K562 (cell line): ENCODE measurements at regions not wholly inside any gene's neighbourhood (a gene's known extent, or its start where the extent isn't known, plus 50 kb on each side); places are given as distances from the start of the nearest gene placed in this dataset.

Experiments used
- ZNF766 ChIP-seq: fragments of 200-800 bp; sonication (Bioruptor generic); conservative IDR thresholded peaks from 2 replicates; pipeline ENCODE4 v1.6.1; 2016; ENCODE audit warnings: missing genetic modification characterization, missing compliant biosample characterization
- TF ChIP-seq, protein P1 (sequence below), 2 experiments: fragments of 450-650 bp; formaldehyde crosslinking in 1 of 2; IDR thresholded peaks; 2 replicates each; pipeline versions ENCODE4 v1.4.0 to v1.6.1; 2014 to 2020; ENCODE audit warnings: mild to moderate bottlenecking in 2 of 2, borderline replicate concordance in 1 of 2, low read depth in 1 of 2

DNA sequence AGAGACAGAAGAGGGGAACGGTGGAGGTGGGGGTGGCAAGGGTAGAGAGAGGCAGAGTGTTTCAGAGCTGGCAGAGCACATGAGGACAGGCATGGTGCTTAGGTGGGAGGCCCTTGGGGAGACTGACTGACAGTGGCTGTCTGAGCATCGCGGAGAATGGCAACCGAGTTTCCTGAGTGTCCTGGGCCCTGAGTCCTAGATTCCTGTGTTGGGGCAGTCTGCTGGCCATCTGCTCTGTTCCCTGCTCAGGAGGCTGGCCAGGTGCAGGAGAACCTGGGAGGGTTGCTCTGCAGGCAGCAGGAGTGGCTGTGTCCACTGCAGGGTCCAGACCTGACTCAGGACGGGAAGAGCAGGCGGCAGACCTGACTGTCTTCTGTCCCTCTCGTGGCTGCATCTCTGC is 248.9 kb downstream of the LRFN2 start:
- no peak for TF ChIP-seq ZNF766
- TF ChIP-seq, protein P1, sequence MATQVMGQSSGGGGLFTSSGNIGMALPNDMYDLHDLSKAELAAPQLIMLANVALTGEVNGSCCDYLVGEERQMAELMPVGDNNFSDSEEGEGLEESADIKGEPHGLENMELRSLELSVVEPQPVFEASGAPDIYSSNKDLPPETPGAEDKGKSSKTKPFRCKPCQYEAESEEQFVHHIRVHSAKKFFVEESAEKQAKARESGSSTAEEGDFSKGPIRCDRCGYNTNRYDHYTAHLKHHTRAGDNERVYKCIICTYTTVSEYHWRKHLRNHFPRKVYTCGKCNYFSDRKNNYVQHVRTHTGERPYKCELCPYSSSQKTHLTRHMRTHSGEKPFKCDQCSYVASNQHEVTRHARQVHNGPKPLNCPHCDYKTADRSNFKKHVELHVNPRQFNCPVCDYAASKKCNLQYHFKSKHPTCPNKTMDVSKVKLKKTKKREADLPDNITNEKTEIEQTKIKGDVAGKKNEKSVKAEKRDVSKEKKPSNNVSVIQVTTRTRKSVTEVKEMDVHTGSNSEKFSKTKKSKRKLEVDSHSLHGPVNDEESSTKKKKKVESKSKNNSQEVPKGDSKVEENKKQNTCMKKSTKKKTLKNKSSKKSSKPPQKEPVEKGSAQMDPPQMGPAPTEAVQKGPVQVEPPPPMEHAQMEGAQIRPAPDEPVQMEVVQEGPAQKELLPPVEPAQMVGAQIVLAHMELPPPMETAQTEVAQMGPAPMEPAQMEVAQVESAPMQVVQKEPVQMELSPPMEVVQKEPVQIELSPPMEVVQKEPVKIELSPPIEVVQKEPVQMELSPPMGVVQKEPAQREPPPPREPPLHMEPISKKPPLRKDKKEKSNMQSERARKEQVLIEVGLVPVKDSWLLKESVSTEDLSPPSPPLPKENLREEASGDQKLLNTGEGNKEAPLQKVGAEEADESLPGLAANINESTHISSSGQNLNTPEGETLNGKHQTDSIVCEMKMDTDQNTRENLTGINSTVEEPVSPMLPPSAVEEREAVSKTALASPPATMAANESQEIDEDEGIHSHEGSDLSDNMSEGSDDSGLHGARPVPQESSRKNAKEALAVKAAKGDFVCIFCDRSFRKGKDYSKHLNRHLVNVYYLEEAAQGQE (IDR thresholded peaks at IDR 0.05; ENCODE audit: borderline replicate concordance) = no peak
- TF ChIP-seq, protein P1 (CRISPR knock-in tag; IDR thresholded peaks at IDR 0.05; ENCODE audit: low read depth) = no peak
